GM04504 (cell line): ENCODE measurements at regions not wholly inside any gene's neighbourhood (a gene's known extent, or its start where the extent isn't known, plus 50 kb on each side); places are given as distances from the start of the nearest gene placed in this dataset.

Source experiments
- DNase-seq: peaks from one replicate; pipeline ENCODE4 v3.0.0-alpha.2; 2012; ENCODE audit warnings: low read depth

DNA sequence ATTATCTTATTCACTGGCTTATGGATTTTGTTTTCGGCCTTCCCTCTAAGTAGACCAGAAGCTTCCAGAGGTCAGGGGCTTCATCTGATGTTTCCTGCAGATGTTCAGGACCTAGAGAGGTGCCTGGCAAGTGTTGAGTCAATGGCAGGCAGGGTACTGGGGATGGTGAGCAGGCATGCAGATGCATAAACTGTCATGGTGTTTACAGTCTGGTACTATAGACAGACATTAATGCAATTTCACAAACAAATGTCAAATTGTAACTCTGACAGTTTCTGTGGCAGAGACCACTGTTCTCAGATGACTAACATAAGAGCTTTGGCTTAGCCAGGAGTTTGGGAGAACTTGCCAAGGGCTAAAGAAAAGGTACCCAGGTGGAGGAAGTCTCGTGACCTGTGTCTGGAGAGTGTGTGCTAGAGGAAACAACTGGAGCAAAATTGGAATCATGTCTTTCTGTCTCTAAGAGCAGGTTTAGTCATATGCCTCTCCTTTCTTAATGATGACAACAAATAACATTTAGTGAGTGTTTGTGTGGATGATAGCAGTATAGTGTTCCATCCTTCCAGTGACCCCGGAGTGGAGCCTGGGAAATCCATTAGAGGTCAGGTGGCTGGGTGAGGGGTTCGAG is 53.7 kb upstream of the TRAK1 start:
- DNase-seq, result no peak

DNA sequence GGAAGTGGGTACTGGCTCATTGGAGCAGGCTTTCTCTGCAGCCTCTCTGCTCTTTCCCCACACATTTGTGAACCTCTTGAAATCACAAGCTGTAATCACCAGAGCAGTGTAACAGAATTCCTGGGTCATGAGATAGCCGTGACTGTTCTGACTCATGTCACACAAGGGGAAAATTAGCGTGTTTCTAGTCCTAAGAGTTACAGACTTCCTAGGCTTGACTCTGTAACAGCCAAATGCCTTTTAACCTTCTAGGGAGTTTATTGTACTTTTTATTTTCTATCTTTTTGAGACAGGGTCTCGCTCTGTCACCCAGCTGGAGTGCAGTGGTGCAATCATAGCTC is 54.7 kb upstream of the TRAK1 start:
- peak; percentile 89 for DNase-seq

DNA sequence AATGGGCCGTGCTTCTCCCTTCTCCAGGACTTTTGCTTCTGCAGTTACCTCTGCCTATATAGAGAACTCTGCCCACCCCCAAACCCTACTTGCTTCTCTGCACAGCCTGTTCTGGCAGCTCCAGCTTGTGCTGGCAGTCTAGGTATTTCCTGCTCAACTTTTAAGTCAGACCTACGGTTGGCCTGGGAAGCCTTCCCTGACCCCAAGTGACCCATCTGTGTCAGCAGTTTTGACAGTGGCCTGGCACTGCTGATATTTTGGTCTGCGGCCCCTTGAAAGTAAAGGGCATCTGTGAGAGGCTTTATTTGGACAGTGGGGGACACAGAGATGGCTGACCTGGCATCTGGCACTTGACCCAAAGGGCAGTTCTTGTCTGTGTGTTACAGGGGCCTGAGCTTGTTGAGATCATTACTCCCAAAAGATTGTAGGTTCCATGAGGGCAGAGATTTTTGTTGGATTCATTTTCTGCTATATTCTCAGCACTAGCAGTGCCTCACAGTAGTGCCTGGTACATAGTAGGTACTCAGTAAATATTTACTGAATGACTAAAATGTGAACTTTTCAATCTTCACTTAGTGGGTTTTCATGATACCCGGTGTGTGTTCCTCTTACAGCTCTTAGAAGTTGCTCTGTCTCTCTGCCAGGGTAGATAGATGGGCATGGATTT is 55.2 kb upstream of the TRAK1 start:
- DNase-seq, result no peak

DNA sequence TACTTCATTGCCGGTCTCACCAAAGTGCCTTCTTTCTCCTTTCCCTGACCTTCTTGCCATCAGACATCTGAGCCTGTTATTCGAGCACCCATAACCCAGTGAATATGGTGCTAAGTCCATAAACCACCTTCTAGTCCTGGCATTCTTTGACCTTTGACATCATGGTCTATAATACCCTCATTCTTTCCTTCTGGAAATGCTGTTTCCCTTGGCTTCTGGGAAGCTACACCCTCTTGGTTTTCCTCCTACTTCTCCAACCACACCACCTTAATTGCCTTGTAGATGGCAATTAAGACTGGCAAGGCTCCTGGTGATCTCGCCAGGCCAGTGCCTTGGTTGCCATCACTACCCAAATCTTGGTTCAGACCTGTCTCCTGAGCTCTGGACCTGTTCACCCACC is 56.1 kb upstream of the TRAK1 start:
- no peak for DNase-seq

DNA sequence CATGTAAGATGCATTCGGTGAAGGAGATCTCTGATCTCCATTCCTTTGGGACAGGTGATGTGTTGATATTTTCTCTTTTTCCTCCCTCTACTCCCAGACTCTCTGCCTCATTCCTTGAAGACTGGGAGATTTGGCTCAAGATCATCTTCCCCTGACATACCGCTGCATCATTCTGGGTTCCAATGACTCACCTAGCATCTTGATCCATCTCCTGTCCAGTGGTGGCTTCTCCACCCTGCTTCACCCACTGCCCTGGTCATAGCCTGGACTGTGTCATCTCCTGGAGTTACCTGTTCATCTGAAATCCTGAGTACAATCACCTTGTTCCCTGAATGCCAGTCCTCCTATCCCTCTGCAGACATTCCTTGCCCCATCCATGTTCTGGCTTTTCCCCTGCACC is 57.4 kb upstream of the TRAK1 start:
- no peak for DNase-seq

DNA sequence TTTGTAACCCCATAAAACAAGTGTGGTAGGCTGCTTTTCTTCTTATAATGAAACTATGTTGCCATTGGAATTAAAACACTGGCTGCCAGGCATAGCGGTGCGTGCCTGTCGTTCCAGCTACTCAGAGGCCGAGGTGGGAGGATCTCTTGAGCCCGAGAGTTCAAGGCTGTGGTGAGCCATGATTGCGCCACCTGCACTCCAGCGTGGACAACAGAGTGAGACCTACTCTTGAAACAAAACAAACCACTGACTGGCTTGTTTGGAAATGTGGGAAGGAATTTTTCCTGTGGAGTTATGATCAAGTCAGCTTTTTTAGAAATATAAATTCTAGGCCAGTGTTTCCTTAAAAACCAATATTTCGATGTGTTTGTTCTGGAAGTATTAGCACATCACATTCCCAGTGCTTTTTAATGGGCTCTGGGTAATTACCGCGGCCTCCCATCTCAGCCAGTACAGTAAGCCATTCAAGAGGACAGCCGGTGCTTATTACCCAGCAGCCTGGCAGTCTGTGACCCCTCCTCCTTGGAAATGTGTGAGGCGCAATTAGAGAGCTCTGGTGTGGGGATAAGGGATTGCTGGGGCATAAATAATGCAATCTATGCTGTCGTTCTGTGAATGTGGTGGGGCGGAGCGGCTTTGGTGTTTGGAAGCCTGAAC is 58.3 kb upstream of the TRAK1 start:
- DNase-seq, result peak; percentile 96

DNA sequence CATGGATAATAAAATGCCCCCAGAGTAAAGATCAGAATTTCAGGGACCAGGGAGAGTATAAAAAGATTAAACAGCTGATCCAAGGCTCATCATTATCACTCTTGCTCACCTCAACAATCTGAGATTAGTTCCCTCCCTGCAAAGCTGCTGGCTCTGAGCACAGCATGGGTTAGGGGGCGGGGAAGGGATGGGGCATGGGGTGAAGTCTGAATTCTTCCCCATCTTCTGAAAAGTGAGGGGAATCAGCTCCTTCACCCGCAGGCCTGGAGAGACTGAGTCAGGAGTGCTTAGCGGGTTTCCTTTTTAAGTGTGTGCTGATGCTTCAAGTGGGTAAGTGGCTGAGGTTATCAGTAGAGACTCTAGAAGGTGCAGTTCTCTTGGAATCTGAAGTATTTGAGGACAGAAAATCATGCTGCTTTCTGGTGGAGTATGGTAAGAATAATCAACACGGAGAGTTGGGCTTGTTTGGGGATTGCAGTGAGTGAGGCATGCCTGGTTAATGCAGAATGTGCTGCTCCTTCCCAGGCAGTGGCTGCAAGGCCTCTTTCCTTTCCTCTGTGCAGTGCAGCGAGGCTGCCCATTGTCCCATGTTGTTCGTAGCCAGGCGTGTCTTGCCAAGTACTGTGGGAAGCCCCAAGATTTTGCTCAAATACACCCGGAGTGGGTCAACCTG is 59.2 kb upstream of the TRAK1 start:
- DNase-seq, result no peak

DNA sequence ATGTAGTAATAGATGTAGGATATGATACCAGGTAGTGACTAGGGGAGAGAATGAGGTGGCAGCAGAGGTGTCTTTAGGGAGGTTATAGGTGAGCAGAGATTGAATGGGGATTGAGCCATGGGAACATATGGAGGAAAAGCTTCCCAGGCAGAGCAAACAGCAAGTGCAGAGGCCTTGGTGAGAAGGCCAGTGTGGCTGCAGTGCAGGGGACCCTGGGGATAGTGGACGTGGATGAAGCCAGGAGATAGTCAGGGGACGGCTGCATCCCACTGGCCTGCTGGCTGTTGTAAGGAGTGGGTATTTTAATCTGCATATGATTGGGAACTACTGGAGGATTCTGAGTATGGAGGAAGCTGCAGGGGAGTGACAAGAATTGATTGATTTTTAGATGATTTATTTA is 62.7 kb upstream of the TRAK1 start:
- DNase-seq, result no peak

DNA sequence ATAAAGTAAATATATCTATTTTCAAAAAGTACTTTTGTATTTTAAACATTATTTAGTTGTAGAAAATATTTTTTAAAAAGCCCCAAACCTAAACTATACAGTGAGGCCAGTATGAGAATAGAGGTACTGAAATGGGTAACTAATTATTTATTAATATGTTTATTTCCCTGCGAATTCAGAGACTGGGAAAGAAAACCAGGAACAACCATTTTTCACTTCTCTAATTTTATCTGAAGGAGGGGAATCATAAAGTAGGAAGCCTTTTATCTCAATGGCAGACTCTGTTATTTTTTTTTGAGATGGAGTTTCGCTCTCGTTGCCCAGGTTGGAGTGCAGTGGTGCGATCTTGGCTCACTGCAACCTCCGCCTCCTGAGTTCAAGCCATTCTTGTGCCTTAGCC is 63.6 kb upstream of the TRAK1 start:
- no peak for DNase-seq

DNA sequence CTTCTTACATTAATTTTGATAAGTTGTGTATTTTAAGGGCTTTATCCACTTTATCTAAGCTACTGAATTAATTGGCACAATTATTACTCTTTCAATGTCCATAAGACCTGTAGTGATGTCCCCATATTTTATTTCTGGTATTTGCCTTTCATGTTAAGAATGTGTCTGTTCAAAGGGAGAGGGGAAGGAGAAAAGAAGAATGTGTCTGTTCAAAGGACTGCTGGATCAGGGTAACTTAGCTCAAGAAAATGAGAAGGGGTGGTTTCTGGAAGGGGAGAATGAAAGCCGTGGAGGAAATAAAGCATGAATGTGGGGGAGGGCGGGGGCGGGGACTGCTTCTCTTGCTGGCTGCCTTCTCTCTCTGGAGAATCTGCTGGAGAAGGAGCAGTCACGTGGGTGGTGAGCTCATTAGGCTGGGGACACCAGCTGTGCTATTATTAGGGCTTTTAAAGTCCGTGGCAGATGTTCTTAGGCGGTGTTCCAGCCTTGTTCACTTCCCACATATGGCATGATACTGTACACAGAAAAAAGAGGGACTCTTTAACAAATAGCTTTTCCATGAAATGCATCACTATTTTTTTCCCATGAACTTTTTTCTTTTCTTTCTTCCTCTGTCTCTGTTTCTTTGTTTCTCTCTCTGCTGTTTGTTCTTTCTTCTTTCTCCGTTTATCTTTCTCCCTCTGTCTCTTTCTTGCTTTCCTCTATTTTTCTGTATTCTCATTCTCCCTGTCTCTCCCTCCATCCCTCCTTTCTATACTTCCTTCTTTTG is 63.7 kb upstream of the ULK4 start:
- DNase-seq, result peak; percentile 94

DNA sequence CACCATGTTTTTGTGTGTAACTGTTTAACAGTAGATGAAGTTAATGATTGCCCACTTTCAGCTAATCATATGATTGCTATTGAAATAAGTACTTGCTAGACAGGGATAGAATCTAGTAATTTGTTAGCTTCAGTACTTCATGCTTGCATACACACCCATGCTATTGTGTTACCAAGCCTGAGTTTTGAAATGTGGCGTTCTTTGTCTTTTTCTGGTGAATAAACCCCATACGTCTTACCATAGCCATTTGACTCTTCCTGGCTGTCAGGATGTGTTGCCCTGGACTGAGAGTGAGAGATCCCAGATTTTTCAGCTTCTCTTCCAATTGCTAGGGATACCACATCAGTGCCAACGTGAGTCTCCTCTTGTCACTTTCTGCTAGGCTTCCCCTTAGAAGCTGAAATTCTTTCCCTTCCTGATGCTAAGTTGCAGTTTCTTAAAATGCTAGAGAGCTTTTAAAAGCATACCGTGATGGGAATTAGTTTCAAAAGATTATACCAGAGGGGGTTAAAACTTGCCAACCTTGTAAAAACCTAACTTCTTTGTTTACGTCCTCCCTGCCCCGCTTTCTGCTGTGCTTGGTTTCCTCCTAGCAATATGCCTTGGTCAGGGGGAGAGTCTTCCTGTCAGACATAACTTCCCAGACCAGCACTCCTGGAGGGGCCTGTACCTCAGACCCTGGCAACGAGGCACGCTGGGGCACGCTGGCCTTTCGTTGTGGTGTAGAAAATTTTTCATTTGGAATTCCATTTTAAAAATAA is 62.9 kb upstream of the ULK4 start:
- no peak for DNase-seq

DNA sequence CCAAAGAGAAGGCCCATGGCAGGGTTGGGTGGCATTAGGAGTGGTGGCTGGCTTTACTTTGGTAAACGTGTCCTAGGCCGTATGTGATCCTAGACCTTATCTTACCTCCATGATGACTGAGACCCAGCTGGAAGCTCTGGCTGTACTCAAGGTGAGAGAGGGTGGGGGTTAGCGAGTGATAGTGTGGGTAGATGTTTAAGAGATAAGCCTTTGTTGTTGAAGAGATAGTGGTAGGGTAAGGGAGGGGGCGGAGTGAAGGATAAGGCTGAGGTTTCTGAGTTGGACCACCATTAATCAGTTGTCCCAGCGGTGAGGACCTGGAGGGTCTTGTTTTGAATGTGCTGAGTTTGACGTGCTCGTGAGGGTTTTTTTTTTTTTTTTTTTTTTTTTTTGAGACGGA is 61.5 kb upstream of the ULK4 start:
- DNase-seq, result no peak

DNA sequence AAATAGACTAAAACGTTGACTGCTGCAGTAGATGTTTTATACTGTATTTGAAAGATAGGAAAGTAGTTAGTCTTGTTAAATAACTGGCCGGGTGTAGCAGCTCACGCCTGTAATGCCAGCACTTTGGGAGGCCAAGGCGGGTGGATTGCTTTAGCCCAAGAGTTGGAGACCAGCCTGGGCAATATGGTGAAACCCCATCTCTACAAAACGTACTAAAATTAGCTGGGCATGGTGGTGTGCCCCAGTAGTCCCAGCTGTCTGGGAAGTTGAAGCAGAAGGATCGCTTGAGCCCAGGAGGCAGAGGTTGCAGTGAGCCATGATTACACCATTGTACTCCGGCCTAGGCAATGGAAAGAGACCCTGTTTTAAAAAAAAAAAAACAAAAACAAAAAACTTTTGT is 60.5 kb upstream of the ULK4 start:
- no peak for DNase-seq

DNA sequence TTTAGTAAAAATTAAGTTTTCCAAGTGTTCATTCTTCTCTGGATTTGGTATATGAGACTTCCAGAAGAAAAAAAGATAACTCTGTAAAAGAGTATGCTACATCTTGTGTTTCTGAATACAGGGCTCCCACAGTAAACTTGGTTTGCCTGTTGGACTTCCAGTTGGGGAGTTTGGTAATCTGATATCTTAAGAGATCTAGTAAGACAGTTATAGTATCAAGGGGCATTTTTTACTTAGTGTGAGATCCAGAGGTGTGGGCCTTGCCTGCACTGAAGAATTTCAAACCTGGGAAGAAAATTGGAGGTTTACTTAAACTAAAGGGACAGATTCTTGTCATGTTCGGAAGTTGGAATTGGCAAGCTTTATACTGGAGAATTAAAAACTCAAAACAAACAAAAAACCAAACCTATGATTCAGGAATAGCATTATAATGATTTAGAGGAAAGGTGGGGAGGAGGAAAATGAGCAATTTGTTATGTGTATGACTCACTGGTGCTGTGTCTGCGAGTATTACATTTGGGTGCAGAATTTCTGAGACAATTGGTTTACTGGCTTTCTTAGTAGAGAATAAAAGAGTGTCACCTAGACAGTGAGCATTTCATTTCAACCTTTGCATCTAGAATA is 58.9 kb upstream of the ULK4 start:
- DNase-seq, result no peak

DNA sequence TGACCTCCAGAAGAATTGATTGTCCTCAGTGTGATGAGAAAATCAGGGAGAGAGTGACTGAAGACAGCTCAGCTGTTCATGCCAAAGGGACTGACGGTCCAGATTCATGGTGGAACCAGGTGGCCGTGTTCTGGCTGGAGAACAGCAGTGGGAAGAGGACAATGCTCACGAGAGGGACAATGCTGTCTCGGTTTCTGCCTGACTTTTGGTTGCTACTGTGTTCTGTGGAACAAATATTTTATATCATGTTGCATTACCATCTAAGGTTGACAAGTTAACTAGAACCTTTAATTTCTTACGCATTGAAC is 58.0 kb upstream of the ULK4 start:
- DNase-seq, result no peak

DNA sequence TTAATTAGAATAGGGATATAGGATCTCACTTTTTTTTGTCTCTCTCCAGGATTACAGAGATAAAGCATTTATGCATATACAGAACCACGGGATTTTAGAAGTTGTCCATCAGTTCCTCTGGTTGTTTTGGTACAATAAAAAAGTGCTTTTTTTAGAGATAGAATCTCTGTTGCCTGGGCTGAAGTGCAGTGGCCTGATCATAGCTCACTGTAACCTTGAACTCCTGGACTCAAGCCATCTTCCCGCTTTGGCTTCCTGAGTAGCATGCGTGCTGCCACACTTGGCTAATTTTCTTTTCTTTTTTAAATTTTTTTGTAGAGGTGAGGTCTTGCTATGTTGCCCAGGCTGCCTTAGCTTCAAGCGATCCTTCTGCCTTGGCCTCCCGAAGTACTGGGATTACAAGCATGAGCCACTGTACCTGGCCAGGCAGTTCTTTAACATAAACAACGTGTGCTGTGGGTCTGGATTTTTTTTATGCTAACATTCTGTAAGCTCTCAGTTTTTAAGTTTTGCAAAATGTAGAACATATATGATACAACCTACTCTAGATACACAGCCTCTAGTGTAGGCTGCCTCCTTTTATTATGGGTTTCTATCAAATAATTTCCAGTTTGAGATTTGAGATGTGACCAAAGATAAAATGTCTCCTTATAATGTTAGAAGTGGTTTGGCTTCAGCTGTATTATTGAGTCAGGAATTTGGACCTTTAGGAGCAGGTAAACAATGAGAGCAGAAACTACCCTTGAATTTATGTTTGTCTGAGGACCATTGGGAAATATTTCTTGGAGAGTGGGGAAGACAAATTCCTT is 57.4 kb upstream of the ULK4 start:
- no peak for DNase-seq

DNA sequence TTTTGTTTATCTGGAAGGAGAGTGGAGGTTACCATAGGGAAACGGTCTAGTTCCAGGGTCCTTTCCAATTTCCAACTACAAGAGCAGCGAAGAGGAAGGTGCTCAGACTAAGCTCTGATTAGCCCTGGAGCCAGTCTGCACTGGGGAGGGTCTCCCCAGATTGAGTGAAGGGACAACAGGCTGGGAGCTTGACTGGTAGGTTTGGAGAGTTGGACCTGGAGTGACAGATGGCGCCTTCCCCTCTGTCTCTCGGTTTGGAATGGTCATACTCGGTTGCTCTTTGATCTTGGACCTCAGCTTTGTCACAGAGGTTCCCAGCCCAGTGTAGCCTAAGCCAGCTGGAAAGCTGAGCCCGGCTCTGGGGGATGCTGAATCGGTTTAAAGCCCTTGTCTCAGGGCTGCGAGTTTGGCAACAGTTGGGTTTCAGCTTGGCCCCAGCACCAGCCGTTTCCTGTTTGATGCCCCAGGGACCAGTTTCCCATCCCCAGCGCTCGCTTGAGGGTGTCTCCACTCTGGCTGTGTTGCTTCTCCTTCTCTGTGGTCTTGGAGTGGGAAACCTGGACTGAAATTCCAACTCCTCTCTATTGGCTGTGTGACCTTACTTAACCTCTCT is 53.1 kb upstream of the ULK4 start:
- DNase-seq, result no peak

DNA sequence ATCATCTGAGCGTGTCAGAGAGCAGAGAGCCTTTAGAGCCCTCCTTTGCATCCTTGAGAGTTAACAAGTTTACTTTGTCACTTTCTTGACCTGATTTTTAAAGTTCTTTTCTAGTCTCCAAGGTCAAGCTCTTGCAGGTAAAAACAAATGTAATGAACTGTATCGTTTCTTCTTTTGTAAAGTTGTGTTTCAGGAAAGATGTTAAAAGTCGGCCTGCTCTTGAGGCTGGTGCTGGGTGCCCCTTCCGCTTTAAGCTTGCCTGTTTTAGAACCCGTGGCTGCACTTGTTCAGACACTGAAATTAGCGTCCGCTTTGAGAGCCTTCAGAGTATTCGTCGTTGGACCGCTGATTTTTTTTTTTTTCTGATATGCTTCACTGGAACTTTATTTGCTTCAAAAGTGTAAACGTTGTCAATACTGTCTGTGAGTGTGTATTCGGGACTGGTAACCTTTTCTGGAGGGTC is 52.6 kb upstream of the ULK4 start:
- DNase-seq, result no peak

DNA sequence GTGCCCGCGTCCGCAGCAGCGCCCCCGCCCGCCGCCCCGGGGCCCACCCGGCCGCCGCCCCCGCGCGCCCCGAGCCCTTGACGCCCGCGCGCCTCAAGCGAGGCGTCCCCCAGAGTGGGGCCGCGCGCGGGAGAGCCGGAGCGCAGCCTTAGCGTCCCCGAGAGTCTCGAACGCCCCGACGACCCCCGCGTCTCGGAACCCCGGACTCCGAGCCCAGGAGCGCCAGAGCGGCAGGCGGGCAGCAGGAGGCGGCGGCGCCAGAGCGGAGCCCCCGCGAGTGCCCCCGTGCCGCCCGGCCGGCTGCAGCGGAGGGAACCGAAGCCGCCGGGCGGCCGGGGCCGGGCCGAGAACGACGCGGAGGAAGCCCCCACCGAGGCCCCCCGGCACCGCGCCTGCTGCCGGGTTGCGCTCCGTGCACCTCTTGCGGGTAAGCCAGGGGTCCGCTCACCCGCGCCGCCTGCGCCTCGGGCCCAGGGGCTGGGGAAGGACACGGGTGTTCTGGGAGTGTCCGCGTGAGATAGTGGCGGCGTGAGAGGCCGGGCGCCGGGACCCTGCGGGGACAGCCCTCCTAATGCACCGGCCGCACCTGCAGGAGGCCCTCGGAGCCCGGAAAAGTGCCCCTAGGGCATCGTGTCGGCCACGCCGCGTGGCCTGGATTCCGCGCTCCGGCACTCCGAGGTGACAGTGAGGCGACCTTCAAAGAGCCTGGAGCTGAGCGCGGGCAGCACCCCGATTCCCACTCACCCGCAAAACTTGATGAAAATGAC is 52.0 kb upstream of the ULK4 start:
- no peak for DNase-seq
